ENCODE measurements at regions not wholly inside any gene's neighbourhood (a gene's known extent, or its start where the extent isn't known, plus 50 kb on each side); places are given as distances from the start of the nearest gene placed in this dataset.

GRCh38 chr7:132687016-132687415, 110.7 kb upstream of the PLXNA4 start:
- Mint-ChIP-seq H3K27me3 (ENCODE audit: unreplicated experiment) (peaks cover 20% of the 10 kb centered on the region), H3K36me3 (ENCODE audit: unreplicated experiment) (no peaks in the 10 kb centered on the region), H3K4me3 (ENCODE audit: unreplicated experiment) (no peak overlapping the region), H3K27ac (ENCODE audit: unreplicated experiment) (no peak overlapping the region), H3K9me3 (ENCODE audit: unreplicated experiment) (no peaks in the 10 kb centered on the region), H3K4me1 (ENCODE audit: unreplicated experiment) (no peaks in the 10 kb centered on the region)
- DNase-seq (ENCODE audit: extremely low spot score, unreplicated experiment), result no peak
- TF ChIP-seq CTCF (IDR thresholded peaks at IDR 0.05), result no peak

- Mint-ChIP-seq H3K9me3 (ENCODE audit: unreplicated experiment) (no peaks in the 10 kb centered on the region), H3K27me3 (ENCODE audit: unreplicated experiment) (peaks cover 22% of the 10 kb centered on the region), H3K27ac (ENCODE audit: unreplicated experiment) (no peak overlapping the region), H3K36me3 (ENCODE audit: unreplicated experiment) (no peaks in the 10 kb centered on the region), H3K4me3 (ENCODE audit: unreplicated experiment) (no peak overlapping the region), H3K4me1 (ENCODE audit: unreplicated experiment) (no peaks in the 10 kb centered on the region)
- no peak for DNase-seq (ENCODE audit: extremely low spot score, unreplicated experiment)
- TF ChIP-seq CTCF (IDR thresholded peaks at IDR 0.05), result no peak
Measured at GRCh38 chr7:132685277-132685676, 109.0 kb upstream of the PLXNA4 start.

- Mint-ChIP-seq H3K27me3 (ENCODE audit: unreplicated experiment) (peaks cover 22% of the 10 kb centered on the region), H3K27ac (ENCODE audit: unreplicated experiment) (no peak overlapping the region), H3K36me3 (ENCODE audit: unreplicated experiment) (no peaks in the 10 kb centered on the region), H3K4me3 (ENCODE audit: unreplicated experiment) (no peak overlapping the region), H3K9me3 (ENCODE audit: unreplicated experiment) (no peaks in the 10 kb centered on the region), H3K4me1 (ENCODE audit: unreplicated experiment) (no peaks in the 10 kb centered on the region)
- TF ChIP-seq CTCF (IDR thresholded peaks at IDR 0.05), result no peak
- no peak for DNase-seq (ENCODE audit: extremely low spot score, unreplicated experiment)
Measured at GRCh38 chr7:132683896-132684690, 107.8 kb upstream of the PLXNA4 start.

- DNase-seq (ENCODE audit: extremely low spot score, unreplicated experiment), result no peak
- TF ChIP-seq CTCF (IDR thresholded peaks at IDR 0.05), result no peak
- H3K36me3 Mint-ChIP-seq (ENCODE audit: unreplicated experiment), result no peaks in the 10 kb centered on the region
- H3K4me3 Mint-ChIP-seq (ENCODE audit: unreplicated experiment), result no peak overlapping the region
- H3K27ac Mint-ChIP-seq (ENCODE audit: unreplicated experiment), result no peak overlapping the region
- no peaks in the 10 kb centered on the region for H3K9me3 Mint-ChIP-seq (ENCODE audit: unreplicated experiment)
- no peaks in the 10 kb centered on the region for H3K4me1 Mint-ChIP-seq (ENCODE audit: unreplicated experiment)
- peaks cover 12% of the 10 kb centered on the region for H3K27me3 Mint-ChIP-seq (ENCODE audit: unreplicated experiment)
Measured at GRCh38 chr7:132681951-132682350, 105.7 kb upstream of the PLXNA4 start.

- no peak overlapping the region for H3K27ac Mint-ChIP-seq (ENCODE audit: unreplicated experiment)
- H3K4me1 Mint-ChIP-seq (ENCODE audit: unreplicated experiment), result no peaks in the 10 kb centered on the region
- no peaks in the 10 kb centered on the region for H3K9me3 Mint-ChIP-seq (ENCODE audit: unreplicated experiment)
- no peak for DNase-seq (ENCODE audit: extremely low spot score, unreplicated experiment)
- no peak for TF ChIP-seq CTCF (IDR thresholded peaks at IDR 0.05)
- H3K4me3 Mint-ChIP-seq (ENCODE audit: unreplicated experiment), result no peak overlapping the region
- H3K36me3 Mint-ChIP-seq (ENCODE audit: unreplicated experiment), result no peaks in the 10 kb centered on the region
- H3K27me3 Mint-ChIP-seq (ENCODE audit: unreplicated experiment), result peaks cover 12% of the 10 kb centered on the region
Measured at GRCh38 chr7:132680590-132680989, 104.3 kb upstream of the PLXNA4 start.
